Mesothelial cell of epicardium (in vitro differentiated cells): ENCODE measurements at regions not wholly inside any gene's neighbourhood (a gene's known extent, or its start where the extent isn't known, plus 50 kb on each side); places are given as distances from the start of the nearest gene placed in this dataset.

ENCODE experiments used
- DNase-seq, 2 experiments: peaks; one replicate each; pipeline ENCODE4 v3.0.0; 2021; ENCODE audit warnings: low spot score in 2 of 2; ENCODE audit not compliant: unreplicated experiment in 2 of 2
- H3K27ac Mint-ChIP-seq: 2 replicates; pipeline ENCODE4 v1.8.0; 2021; ENCODE audit warnings: mixed read lengths
- H3K27me3 Mint-ChIP-seq: 2 replicates; pipeline ENCODE4 v1.8.0; 2021; ENCODE audit warnings: low read depth, mixed read lengths
- H3K36me3 Mint-ChIP-seq: 2 replicates; pipeline ENCODE4 v1.8.0; 2021; ENCODE audit warnings: mixed read lengths
- H3K4me1 Mint-ChIP-seq: 2 replicates; pipeline ENCODE4 v1.8.0; 2021; ENCODE audit warnings: mixed read lengths
- H3K4me3 Mint-ChIP-seq: 2 replicates; pipeline ENCODE4 v1.8.0; 2021; ENCODE audit warnings: mild to moderate bottlenecking, moderate library complexity, mixed read lengths
- H3K9me3 Mint-ChIP-seq: 2 replicates; pipeline ENCODE4 v1.8.0; 2021; ENCODE audit warnings: mixed read lengths
- TF ChIP-seq, protein P1 (sequence below): fragments of 200-600 bp; sonication (generic); IDR thresholded peaks from one replicate; pipeline ENCODE4 v1.5.0; 2021; ENCODE audit warnings: antibody characterized with exemption; ENCODE audit not compliant: unreplicated experiment

DNA sequence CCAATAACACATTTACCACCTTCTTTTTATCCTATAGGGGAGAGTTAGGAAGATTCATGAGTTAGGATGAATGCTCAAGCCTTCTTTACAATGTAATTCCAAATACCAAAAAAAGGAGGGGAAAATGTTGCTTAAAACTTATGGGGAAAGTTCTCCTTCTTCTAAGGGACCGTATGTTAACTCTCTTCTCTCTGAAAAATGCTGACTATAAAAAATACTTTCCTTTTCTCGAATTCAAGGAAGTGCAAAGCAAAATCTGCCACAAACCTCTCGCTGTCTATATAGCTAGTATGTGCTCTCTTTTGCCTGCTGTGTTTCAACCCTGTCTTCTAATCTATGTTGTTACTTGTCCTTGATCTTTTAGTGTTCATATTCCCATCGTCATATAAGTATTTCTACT is 768.6 kb upstream of the C9orf72 start:
- TF ChIP-seq, protein P1, sequence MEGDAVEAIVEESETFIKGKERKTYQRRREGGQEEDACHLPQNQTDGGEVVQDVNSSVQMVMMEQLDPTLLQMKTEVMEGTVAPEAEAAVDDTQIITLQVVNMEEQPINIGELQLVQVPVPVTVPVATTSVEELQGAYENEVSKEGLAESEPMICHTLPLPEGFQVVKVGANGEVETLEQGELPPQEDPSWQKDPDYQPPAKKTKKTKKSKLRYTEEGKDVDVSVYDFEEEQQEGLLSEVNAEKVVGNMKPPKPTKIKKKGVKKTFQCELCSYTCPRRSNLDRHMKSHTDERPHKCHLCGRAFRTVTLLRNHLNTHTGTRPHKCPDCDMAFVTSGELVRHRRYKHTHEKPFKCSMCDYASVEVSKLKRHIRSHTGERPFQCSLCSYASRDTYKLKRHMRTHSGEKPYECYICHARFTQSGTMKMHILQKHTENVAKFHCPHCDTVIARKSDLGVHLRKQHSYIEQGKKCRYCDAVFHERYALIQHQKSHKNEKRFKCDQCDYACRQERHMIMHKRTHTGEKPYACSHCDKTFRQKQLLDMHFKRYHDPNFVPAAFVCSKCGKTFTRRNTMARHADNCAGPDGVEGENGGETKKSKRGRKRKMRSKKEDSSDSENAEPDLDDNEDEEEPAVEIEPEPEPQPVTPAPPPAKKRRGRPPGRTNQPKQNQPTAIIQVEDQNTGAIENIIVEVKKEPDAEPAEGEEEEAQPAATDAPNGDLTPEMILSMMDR = no peak
- Mint-ChIP-seq H3K9me3 (peaks cover 5% of the 10 kb centered on the region), H3K27ac (no peak overlapping the region), H3K4me3 (no peak overlapping the region), H3K36me3 (no peaks in the 10 kb centered on the region), H3K27me3 (no peaks in the 10 kb centered on the region), H3K4me1 (no peaks in the 10 kb centered on the region)
- DNase-seq = no peak

DNA sequence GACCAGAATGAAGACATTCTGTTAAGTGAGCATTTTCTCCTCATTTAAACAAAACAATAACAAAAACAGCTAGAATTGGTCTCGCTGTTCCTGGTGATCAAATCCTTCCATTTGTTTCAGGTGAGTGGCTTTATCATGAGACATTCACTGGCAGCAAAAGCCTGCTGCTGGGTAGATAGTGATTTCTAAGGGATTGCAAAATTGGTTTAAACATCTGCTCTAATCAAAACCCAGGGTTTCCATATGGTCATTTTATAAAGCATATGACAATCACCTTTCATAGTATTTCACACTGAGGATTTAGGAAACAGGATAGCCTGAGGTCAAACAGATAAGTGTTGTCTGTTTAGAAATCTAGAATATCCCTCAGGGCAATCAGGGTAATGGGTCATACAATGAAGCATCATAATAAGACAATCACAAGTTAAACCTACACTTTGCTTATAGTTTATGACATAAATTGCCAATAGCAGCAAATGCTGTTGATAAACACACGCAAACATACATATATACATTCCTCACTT is 769.6 kb upstream of the C9orf72 start:
- Mint-ChIP-seq H3K27me3 (no peaks in the 10 kb centered on the region), H3K9me3 (peaks cover 8% of the 10 kb centered on the region), H3K4me3 (no peak overlapping the region), H3K36me3 (no peaks in the 10 kb centered on the region), H3K4me1 (no peaks in the 10 kb centered on the region), H3K27ac (no peak overlapping the region)
- TF ChIP-seq, protein P1 = no peak
- no peak for DNase-seq

DNA sequence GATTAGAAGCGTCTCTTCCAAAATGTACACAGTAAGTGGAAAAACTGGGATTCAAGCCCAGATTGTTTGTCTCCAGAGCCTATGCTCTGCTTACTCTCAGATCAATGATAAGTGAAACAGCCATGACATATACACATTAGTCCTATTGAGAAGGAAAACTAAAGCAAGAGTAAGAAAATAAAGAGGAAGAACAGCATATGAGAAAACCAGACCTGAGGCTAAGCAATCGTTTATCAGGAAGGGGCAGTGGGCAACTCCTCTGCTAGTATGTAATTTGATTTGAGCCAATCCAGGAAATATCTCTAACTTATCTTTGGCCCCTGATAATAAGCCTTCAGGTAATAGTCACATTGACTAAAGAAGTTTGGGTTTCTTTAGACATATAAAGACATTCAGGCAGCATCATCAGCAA is 789.9 kb upstream of the C9orf72 start:
- H3K27me3 Mint-ChIP-seq = no peaks in the 10 kb centered on the region
- TF ChIP-seq, protein P1 = no peak
- peaks cover 14% of the 10 kb centered on the region for H3K4me1 Mint-ChIP-seq
- H3K4me3 Mint-ChIP-seq = no peak overlapping the region
- DNase-seq = no peak
- no peaks in the 10 kb centered on the region for H3K9me3 Mint-ChIP-seq
- no peaks in the 10 kb centered on the region for H3K36me3 Mint-ChIP-seq
- peak overlapping the region; percentile 51 for H3K27ac Mint-ChIP-seq

DNA sequence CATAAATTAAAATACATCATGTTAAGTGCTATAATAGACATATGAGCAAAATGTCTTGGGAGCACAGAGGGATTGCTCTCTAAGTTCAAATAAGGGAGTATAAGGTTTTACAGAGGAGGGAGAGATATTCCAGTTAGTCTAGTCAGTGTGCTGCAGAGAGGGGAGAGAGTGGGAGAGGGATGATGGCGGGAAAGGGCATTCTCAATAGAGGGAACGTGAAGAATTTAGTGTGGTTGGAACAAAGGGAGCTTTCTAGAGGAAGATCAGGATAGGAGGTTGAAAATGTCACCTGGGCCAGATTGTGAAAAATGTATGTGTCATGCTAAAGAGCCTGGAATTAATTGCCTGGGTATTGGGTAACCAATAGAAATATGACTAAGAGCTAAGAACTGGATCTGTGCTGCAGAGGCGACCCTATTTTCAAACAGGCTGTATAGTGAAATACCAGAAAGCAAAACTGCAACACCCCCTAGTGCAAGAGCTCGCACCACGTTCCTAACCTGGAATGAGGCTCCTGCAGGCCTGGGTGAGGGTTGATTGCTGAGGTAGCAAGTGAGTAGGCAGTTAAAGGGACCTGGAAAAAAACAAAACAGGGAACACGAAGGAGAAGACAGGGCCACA is 791.8 kb upstream of the C9orf72 start:
- no peak overlapping the region for H3K27ac Mint-ChIP-seq

DNA sequence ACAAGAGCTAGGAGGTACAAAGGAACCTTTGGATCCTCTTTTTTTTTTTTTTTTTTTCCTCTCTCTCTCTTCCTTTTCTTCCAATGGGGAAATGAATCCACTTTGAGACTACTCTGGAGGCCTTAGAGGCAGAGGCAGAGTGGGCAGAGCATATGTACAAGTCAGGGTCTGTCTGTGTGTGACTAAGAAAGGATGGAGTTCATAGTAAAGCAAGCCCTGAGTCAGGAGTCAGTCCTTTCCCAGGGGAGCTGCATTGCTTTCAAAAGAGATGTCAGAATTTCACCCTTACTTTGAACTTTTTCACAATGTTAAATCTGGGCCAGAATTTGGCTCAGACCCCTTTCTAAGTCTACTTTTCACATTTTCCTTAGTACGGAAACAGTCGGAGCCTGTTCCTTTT is 792.4 kb upstream of the C9orf72 start:
- H3K36me3 Mint-ChIP-seq = no peaks in the 10 kb centered on the region
- no peaks in the 10 kb centered on the region for H3K9me3 Mint-ChIP-seq
- H3K27me3 Mint-ChIP-seq = no peaks in the 10 kb centered on the region
- peaks cover 14% of the 10 kb centered on the region for H3K4me1 Mint-ChIP-seq
- TF ChIP-seq, protein P1 = no peak
- no peak for DNase-seq
- H3K27ac Mint-ChIP-seq = no peak overlapping the region
- no peak overlapping the region for H3K4me3 Mint-ChIP-seq

More for the DNA sequence above, 791.8 kb upstream of the C9orf72 start:
- no peak for DNase-seq
- Mint-ChIP-seq H3K9me3 (no peaks in the 10 kb centered on the region), H3K4me1 (peaks cover 14% of the 10 kb centered on the region), H3K4me3 (no peak overlapping the region), H3K27me3 (no peaks in the 10 kb centered on the region), H3K36me3 (no peaks in the 10 kb centered on the region)
- TF ChIP-seq, protein P1 = no peak

DNA sequence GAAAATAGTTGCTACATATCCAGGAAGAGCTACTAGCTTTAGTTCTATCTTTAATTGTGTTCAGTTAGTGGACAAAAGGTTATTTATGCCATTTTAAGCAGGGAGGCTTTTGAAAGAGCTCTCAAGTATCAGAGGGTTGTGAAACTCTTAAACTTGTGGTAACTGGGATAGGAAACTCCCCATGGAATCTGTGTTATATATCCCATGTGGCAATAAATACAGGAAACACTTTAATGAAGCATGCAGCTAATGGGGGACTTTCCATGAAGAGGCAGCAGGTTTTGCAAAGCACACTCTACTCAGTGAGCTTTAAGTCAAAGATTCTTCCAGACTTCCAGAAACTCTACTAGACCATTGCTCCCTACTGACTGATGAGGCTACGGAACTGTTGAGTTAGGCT is 805.0 kb upstream of the C9orf72 start:
- TF ChIP-seq, protein P1 = no peak
- Mint-ChIP-seq H3K4me1 (peaks cover 9% of the 10 kb centered on the region), H3K27me3 (no peaks in the 10 kb centered on the region), H3K36me3 (no peaks in the 10 kb centered on the region), H3K27ac (no peak overlapping the region), H3K9me3 (no peaks in the 10 kb centered on the region), H3K4me3 (no peak overlapping the region)
- DNase-seq = no peak
